ENCODE measurements at regions not wholly inside any gene's neighbourhood (a gene's known extent, or its start where the extent isn't known, plus 50 kb on each side); places are given as distances from the start of the nearest gene placed in this dataset.

DNA sequence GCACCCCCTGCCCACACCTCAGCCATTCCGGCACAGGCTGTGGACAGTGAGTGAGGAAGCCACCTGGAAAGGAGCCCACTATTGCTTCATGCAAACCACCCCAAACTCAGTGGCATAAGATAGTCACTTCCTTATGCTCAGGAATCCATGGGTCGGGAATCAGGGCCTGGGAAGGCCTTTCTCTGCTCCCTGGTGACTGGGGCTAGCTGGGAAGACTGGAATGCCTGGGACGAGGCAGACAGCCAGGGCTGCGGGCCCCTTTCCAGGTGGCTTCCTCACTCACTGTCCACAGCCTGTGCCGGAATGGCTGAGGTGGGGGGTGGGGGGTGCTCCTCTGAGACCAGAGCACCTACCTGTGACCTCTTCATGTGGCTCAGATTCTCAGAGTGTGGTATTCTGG lies 74.1 kb upstream of the GRB10 start (continued):
- TF ChIP-seq ZBTB33 (IDR thresholded peaks at IDR 0.05; ENCODE audit: extremely low read depth, insufficient replicate concordance, low read length) (no peak), FOSL1 (IDR thresholded peaks at IDR 0.05; ENCODE audit: low read depth) (no peak), EZH2phosphoT487 (IDR thresholded peaks at IDR 0.05; ENCODE audit: borderline replicate concordance) (no peak)
- TF ChIP-seq, protein P1, sequence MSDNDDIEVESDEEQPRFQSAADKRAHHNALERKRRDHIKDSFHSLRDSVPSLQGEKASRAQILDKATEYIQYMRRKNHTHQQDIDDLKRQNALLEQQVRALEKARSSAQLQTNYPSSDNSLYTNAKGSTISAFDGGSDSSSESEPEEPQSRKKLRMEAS (IDR thresholded peaks at IDR 0.05) = no peak

DNA sequence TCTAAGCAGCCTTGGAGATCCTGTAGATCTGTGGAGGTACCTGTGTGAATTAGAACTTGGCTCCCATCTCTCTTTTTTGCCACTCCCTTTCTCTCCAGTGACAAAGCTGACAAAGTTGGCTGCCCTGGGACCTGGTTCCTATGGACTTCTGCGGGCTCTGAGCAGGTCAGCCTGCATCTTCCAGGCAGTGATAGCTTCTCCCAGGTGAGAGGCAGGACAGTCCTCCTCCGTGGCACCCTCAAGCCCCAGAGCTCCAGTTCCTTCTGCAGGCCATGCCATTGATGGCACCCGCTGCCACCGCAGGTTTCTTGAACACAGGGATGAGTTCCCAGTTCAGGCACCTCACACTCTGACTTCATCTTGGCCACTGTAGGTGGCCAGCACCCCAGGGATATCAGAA lies 73.5 kb upstream of the GRB10 start:
- POLR2A ChIA-PET = no interaction called here
- no peak for ATAC-seq
- H3K9me2 ChIP-seq (ENCODE audit: insufficient read depth) = no peaks in the 10 kb centered on the region
- H3K27ac ChIP-seq (ENCODE audit: low read depth, low read length) = no peak overlapping the region
- DNase-seq (ENCODE audit: low read depth, low spot score) = no peak
- H3K27me3 ChIP-seq (ENCODE audit: insufficient read depth, low read length) = 0 out of 2 replicates have a peak, but pooled peaks cover 4% of the 10 kb centered on the region
- no peaks in the 10 kb centered on the region for H3K9me3 ChIP-seq (ENCODE audit: control insufficient read depth in 1 of 2, insufficient read depth in 1 of 2, low read depth in 1 of 2, low read length in 2 of 2)
- H3K4me1 ChIP-seq (ENCODE audit: control insufficient read depth in 1 of 2, insufficient read depth in 2 of 2, low read length in 2 of 2) = no peaks in the 10 kb centered on the region; a peak in 1 of 4 replicates
- no peaks in the 10 kb centered on the region for H3K36me3 ChIP-seq (ENCODE audit: control insufficient read depth in 1 of 2, insufficient read depth in 2 of 2, low read length in 2 of 2)
- no peak overlapping the region for H3K4me3 ChIP-seq (replicated peaks in 1 of 2; ENCODE audit: low read depth in 1 of 2, low read length in 2 of 2)
- RAD21 ChIA-PET (ENCODE audit: low non-redundant PET in 1 of 2, low total read pairs in 2 of 2, uncharacterized antibody in 2 of 2, unreplicated experiment in 2 of 2) = no interaction called here
- no peak overlapping the region for H2AFZ ChIP-seq (ENCODE audit: low read depth, low read length, poor library complexity, severe bottlenecking)
- no peak overlapping the region for H3K4me2 ChIP-seq (ENCODE audit: low read length)
- no peaks in the 10 kb centered on the region for H4K20me1 ChIP-seq (ENCODE audit: insufficient read depth)
- CTCF ChIA-PET = no interaction called here
- no peaks in the 10 kb centered on the region for H3K79me2 ChIP-seq (ENCODE audit: insufficient read depth, low read length)
- intact Hi-C loops (cut with micrococcal nuclease) = no loop called here
- H3K9ac ChIP-seq (ENCODE audit: low read length) = no peak overlapping the region
- TF ChIP-seq EGR1 (IDR thresholded peaks at IDR 0.05; ENCODE audit: low read depth) = no peak
- TF ChIP-seq FOSL1 (IDR thresholded peaks at IDR 0.05; ENCODE audit: low read depth) = no peak
- TF ChIP-seq RAD21 (IDR thresholded peaks at IDR 0.05; ENCODE audit: low read depth) = no peak
- no peak for TF ChIP-seq CTCF (IDR thresholded peaks at IDR 0.05 in 2 of 3, conservative IDR thresholded peaks at IDR 0.05 in 1 of 3; ENCODE audit: borderline replicate concordance in 1 of 3, insufficient read depth in 1 of 3, low read depth in 2 of 3, low read length in 2 of 3)
- no peak for TF ChIP-seq CBX3 (IDR thresholded peaks at IDR 0.05; ENCODE audit: low read depth)
- TF ChIP-seq POLR2A (IDR thresholded peaks at IDR 0.05; ENCODE audit: borderline replicate concordance, extremely low read depth, insufficient read depth, insufficient read length) = no peak
- TF ChIP-seq TCF7L2 (IDR thresholded peaks at IDR 0.05; ENCODE audit: borderline replicate concordance, extremely low read depth, insufficient read depth, insufficient read length) = no peak
- TF ChIP-seq, protein P2, sequence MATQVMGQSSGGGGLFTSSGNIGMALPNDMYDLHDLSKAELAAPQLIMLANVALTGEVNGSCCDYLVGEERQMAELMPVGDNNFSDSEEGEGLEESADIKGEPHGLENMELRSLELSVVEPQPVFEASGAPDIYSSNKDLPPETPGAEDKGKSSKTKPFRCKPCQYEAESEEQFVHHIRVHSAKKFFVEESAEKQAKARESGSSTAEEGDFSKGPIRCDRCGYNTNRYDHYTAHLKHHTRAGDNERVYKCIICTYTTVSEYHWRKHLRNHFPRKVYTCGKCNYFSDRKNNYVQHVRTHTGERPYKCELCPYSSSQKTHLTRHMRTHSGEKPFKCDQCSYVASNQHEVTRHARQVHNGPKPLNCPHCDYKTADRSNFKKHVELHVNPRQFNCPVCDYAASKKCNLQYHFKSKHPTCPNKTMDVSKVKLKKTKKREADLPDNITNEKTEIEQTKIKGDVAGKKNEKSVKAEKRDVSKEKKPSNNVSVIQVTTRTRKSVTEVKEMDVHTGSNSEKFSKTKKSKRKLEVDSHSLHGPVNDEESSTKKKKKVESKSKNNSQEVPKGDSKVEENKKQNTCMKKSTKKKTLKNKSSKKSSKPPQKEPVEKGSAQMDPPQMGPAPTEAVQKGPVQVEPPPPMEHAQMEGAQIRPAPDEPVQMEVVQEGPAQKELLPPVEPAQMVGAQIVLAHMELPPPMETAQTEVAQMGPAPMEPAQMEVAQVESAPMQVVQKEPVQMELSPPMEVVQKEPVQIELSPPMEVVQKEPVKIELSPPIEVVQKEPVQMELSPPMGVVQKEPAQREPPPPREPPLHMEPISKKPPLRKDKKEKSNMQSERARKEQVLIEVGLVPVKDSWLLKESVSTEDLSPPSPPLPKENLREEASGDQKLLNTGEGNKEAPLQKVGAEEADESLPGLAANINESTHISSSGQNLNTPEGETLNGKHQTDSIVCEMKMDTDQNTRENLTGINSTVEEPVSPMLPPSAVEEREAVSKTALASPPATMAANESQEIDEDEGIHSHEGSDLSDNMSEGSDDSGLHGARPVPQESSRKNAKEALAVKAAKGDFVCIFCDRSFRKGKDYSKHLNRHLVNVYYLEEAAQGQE (IDR thresholded peaks at IDR 0.05; ENCODE audit: low read depth) = no peak
- TF ChIP-seq YY1 (IDR thresholded peaks at IDR 0.05; ENCODE audit: extremely low read depth, insufficient replicate concordance, low read depth, low read length) = no peak
- TF ChIP-seq POLR2AphosphoS5 (IDR thresholded peaks at IDR 0.05; ENCODE audit: low read depth, low read length) = no peak
- no peak for TF ChIP-seq SIN3A (IDR thresholded peaks at IDR 0.05; ENCODE audit: low read depth)
- no TSS peak for BruUV-seq (replicated peaks)
